Endometrium (tissue), 2 donors: ENCODE measurements at regions not wholly inside any gene's neighbourhood (a gene's known extent, or its start where the extent isn't known, plus 50 kb on each side); places are given as distances from the start of the nearest gene placed in this dataset.

Experiments used
- FAIRE-seq: peaks from 2 replicates; lab custom pipeline; 2012; peaks lifted over from hg19 to GRCh38; lab: Jason Lieb, UNC
- donor health status: control.
- donor health status: control.

DNA sequence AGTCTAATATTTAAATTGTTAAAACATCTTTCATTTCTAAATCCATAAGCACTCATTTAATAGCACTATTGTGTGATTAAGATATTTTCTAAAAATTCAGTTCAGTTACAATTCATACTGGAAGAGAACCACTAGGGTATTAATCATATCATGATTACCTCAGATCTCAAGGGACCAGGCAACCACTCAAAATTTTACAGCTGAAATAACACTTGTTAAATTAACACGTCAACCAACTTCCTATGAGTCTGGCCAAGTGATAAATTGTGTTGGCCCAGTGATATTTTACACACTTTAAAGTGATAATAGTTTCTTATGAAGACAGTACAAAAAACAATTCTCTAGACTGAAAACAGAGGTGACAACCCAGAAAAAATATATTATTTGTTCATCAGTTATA is 869.0 kb upstream of the ADGRB3 start:
- FAIRE-seq, result no peak

GRCh38 chr6:67759001-67759400 is 876.1 kb upstream of the ADGRB3 start:
- FAIRE-seq, result no peak

DNA sequence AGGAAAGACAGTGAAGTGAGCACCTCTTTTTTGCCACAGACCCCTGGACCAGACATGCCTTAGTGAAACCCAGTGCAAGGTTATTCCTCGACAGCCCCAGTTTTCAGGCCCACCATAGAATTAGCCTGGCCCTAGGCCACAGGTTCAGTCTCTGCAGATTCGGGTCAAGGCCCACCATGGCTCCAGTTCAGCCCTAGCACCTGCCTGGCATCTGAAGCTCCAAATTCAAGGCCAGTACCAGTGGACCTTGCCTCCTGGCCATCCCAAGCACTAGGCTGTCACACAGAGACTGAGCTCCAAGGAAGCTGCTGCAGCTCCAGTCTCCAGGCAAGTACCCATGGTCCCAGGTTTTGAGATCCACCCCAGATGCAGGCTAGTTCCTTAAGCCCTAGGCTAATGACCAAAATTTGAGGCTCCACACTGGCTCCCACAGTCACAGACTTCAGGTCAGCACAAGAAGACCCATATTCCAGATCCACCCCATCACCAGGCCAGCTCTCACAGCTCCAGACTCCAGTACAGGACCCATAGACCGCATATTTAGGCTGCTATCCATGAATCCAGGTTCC is 877.5 kb upstream of the ADGRB3 start:
- FAIRE-seq, result no peak

DNA sequence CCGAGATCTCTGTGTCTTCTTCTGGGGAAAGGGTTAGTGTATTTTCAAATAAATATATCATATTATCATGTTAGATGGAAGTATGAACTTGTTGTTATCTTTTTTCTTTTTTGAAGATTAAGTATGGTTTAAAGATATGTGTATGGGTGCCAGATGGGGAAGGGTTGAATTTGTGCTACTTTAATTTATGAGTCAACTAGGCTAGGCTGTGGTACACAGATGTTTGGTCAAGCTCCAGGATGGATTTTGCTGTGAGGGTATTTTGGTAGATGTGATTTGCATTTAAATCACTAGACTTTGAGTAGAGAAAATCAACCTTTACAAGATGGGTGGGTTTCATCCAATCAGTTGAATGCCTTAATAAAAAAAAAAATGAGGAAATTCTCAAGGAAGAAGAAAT is 886.6 kb upstream of the ADGRB3 start:
- no peak for FAIRE-seq

- no peak for FAIRE-seq
These were observed 898.3 kb upstream of the ADGRB3 start for GRCh38 chr6:67736816-67737215.

- FAIRE-seq, result no peak
These were observed 898.9 kb upstream of the ADGRB3 start for GRCh38 chr6:67736161-67736560.

DNA sequence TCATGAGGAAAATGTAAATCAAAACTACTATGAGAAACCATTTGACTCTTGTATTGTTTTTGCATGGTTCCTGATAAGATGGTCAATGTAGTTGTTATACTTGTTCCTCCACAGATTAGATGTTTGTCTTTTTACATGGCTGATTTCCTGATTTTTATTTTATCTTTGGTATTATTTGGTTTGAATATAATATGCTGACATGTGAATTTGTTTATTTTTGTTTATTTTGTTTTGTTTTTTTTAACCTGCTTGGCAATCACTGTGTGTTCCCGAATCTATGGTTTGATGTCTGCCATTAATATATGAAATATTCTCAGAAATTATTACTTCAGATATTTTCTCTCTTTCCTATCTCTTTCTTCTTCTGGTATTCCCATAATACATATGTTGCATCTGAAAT is 899.5 kb upstream of the ADGRB3 start:
- no peak for FAIRE-seq

DNA sequence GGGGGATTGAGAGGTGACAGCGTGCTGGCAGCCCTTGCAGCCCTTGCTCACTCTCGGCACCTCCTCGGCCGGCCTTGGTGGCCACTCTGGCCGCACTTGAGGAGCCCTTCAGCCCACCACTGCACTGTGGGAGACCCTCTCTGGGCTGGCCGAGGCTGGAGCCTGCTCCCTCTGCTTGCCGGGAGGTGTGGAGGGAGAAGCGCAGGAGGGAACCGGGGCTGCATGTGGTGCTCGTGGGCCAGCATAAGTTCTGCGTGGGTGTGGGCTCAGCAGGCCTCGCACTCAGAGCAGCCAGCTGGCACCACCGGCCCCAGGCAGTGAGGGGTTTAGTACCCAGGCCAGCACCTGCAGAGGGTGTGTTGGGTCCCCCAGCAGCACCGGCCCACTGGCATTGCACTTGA is 912.2 kb upstream of the ADGRB3 start:
- FAIRE-seq, result no peak

DNA sequence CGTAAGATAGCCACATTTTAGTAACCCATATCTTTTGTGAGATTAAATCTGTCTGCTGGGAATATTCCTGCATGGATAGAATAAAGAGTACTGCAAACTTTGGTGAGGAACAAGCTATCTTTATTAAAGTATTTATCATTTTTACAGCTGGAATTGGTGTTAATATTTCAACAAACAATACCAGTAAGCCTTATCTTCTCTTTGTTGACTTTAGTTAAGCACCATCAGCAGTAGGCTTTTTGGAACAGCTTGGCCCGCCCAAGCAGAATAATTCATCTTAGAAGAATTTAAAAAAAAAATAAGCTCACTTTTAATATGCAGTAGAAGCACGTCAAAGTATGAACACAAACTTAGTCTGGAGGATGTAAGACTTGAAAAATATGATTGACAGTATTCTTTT is 917.8 kb upstream of the ADGRB3 start:
- no peak for FAIRE-seq

DNA sequence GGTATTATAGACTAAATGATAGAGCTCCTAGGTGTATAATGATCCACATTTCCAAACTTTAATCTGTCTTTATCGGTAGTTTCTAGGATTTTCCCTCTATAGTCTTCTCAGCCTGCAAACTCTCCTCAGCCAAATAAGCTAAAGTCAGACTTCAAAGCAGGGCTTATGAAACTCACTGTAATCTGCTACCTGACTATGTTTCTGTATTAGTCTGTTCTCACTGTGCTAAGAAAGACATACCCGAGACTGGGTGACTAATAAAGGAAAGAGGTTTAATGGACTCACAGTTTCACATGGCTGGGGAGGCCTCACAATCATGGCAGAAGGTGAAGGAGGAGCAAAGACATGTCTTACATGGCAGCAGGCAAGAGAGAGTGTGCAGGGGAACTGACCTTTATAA is 928.7 kb upstream of the ADGRB3 start:
- FAIRE-seq, result no peak

DNA sequence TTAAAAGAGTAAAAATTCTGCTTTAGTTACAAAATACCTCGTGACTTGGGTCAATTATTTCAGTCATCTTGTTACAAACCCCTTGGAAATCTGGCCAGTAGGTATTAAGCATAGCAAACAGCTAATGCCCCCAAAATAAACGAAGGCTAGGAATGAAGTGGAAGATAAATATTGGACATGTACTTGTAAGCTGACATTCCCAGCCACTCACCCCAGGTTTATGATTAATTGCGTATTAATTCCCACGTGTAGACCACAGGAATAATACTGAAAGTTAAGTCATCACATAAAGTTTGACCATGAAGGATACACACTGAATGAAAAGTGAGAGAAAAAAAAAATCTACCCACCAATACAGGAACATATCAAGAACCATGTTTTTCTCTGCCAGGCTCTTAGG is 936.5 kb upstream of the ADGRB3 start:
- FAIRE-seq, result no peak

DNA sequence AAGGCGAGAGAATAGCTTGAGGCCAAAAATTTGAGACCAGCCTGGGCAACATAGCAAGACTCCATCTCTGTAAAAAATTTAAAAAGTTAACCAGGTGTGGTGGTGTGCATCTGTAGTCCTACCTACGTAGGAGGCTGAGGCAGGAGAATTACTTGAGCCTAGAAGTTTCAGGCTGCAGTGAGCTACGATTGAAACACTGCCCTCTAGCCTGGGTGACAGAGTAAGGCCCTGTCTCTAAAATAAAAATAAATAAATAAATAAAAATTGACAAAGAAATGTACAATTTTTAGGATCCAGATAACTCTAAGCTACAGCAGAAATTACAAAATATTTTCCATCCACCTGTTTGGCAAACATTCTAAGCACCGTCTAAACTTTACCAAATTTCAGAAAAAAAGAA is 941.0 kb upstream of the ADGRB3 start:
- no peak for FAIRE-seq

DNA sequence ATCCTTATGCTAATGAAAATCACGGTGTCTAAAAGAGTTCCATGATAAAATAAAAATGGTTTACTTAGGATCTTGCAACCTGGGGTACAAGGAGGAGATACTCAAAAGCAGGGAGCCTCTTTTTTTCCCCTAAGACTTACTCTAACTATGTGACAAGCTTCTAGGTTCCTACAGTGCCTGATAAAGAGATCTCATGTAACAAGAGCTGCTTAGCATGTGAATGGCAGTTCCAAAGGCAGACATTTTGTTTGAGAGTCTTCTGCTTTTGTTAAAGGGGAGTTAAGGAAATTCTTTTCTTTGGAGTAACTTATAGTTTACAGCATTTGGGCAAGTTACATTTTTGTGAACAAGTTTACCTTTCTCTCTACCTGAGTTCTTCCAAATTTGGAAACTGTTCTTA is 945.8 kb upstream of the ADGRB3 start:
- no peak for FAIRE-seq

GRCh38 chr6:67687396-67687795 is 947.7 kb upstream of the ADGRB3 start:
- no peak for FAIRE-seq

GRCh38 chr6:67686225-67686624 is 948.9 kb upstream of the ADGRB3 start:
- peak; percentile 88 for FAIRE-seq

DNA sequence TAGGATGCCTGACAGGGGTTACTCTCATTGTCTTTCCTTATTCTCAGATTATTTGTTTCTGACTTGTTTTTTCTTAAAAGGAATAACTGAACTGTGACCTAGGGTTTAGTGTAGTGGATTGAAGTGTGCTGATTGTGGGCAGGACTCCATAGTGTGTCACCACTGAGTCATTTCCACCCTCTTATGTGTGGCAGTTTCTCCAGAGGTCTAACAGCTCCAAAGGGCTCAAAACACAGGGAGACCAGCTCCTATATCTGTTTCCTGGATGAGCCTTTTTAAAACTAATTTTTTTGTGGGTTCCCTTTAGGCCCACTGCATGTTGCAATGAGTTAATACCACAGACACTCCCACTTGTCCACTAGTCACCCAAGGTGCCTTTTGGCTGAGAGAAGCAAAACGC is 951.1 kb upstream of the ADGRB3 start:
- FAIRE-seq, result no peak

DNA sequence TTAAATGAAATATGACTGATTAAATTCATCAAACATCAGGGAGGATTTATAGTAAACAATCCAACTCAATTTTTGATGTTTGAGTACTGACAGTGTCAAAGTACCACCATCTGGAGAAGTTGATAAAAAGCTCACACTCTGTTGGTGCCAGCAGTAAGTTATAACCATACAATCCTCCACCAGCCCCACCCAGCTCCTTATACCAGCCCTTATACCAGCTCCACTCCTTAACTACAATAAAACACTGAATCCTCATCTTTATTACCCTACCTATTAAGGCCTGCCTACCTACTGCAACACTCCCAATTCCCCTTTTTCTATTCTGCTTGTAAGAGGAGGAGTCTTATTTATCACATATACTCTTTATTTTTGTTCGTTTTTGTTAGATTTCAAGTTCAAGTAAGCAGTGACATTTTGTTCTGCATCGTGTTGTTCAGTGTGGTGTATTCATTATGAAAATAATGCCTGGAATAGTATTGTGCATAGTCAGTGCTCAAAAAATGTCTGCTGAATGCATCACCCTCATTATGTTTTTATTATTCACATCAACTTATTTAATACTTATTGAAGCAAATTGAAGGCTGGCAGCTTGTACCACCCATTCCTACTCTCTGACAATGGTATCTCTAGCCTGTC is 954.7 kb upstream of the ADGRB3 start:
- FAIRE-seq, result no peak

DNA sequence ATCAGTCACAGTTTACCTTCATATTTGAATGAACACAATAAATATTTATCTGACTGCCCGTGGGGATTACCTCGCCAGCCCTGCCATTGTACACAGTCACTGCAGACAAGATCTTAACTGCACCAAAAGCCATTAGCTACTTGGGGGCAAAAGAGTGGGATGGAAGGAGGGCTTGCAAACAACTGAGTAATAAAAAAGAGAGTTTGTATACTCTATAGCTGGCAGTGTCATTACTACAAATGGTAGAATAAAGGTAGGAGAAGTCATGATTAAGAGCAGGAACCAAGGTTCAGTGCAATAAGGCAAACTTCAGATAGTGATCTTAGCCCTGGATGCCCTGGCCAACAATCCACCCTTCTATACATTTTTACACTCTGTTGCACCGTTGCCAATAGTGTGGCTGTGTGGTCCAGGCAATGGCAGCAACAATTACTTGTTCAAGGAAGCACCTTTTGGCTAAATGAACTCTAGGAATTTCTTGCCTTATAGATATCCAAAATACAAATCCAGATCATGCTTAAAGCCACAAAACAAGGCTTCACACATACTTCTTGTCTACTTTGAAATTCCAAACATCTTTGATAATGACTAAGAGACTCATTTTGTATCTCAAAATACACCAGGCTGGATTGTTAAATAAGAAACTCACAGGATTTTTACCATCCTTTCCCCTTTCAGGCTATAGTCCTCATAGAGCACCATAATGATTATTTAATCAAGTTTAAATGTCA is 955.4 kb upstream of the ADGRB3 start:
- FAIRE-seq, result no peak

GRCh38 chr6:67676892-67677291 is 958.2 kb upstream of the ADGRB3 start:
- FAIRE-seq, result peak; percentile 77

DNA sequence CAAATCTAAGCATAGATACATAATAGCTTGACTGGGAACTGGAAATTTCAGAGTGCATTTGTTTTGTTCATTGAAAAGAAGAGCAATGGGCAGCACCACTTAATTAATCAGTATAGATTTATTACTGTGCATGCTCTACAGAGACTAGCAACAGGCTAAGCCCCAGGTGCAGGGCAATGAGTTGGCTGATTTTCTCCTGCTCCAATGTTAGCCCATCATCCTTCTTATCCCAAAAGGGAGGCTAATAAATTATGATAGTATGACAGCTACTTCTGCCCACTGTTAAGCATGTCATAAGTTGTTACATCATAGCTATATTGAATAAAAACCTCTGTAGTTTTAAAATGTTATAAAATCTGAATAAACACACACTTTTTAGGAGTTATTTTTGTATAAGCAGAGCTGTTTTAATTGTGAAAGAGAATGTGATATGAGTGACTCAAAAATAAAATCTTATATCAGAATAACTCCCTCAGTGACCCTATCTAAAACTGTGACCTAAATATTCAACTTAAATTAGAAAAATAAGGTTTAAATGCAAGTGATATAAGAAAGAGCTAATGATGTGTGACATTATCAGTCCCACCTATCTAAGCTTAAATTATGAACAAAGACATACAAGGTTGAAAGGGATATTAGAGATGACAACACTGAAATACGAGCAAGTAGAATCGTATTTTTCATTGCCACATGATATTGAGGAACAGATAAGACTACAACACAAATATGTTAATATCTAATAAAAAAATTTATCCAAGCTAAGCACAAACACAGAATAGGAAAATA is 967.3 kb upstream of the ADGRB3 start:
- no peak for FAIRE-seq

GRCh38 chr6:67666177-67666964 is 968.7 kb upstream of the ADGRB3 start:
- FAIRE-seq, result no peak

GRCh38 chr6:67664942-67665341 is 970.1 kb upstream of the ADGRB3 start:
- no peak for FAIRE-seq
